Lung (tissue), 11 donors: ENCODE measurements at regions not wholly inside any gene's neighbourhood (a gene's known extent, or its start where the extent isn't known, plus 50 kb on each side); places are given as distances from the start of the nearest gene placed in this dataset.

Experiments used
- ATAC-seq: fragments of 200-7000 bp; cut with Tn5 transposase; one replicate; pipeline ENCODE4 v1.9.1; 2020; ENCODE audit warnings: moderate number of reproducible peaks; ENCODE audit not compliant: insufficient read depth, low FRiP score
- DNase-seq, 3 donors: peaks; one replicate each; pipeline ENCODE4 v3.0.0-alpha.2; 2013 to 2017
- H3K27ac ChIP-seq, 2 donors: one replicate each; pipeline ENCODE4 v1.5.1; 2013; ENCODE audit warnings: mild to moderate bottlenecking in 2 of 2, moderate library complexity in 2 of 2, control low read depth in 1 of 2, inconsistent platforms in 1 of 2, low read depth in 1 of 2, low read length in 1 of 2
- H3K27me3 ChIP-seq, 3 donors: one replicate each; pipeline ENCODE4 v1.5.1; 2013; ENCODE audit warnings: low read length in 2 of 3; ENCODE audit not compliant: control insufficient read depth in 3 of 3, insufficient read depth in 3 of 3
- H3K36me3 ChIP-seq, 4 donors: one replicate each; pipeline ENCODE4 v1.5.1; 2013; ENCODE audit warnings: low read length in 4 of 4, mild to moderate bottlenecking in 1 of 4, moderate library complexity in 1 of 4; ENCODE audit not compliant: control insufficient read depth in 4 of 4, insufficient read depth in 4 of 4
- H3K4me1 ChIP-seq, 5 donors: one replicate each; pipeline ENCODE4 v1.5.1; 2013; ENCODE audit warnings: low read length in 5 of 5, mild to moderate bottlenecking in 2 of 5, moderate library complexity in 1 of 5; ENCODE audit not compliant: control insufficient read depth in 5 of 5, insufficient read depth in 5 of 5
- H3K4me3 ChIP-seq: one replicate; pipeline ENCODE4 v1.5.1; 2013; ENCODE audit warnings: mild to moderate bottlenecking, control low read depth, moderate library complexity
- H3K9ac ChIP-seq, 2 donors: one replicate each; pipeline ENCODE4 v1.5.1; 2013; ENCODE audit warnings: low read length in 2 of 2, control low read depth in 1 of 2; ENCODE audit not compliant: insufficient read depth in 1 of 2
- H3K9me3 ChIP-seq, 4 donors: one replicate each; pipeline ENCODE4 v1.5.1; 2013; ENCODE audit warnings: low read length in 3 of 4, mild to moderate bottlenecking in 1 of 4, moderate library complexity in 1 of 4; ENCODE audit not compliant: control insufficient read depth in 4 of 4, insufficient read depth in 3 of 4
- CTCF ChIP-seq: IDR thresholded peaks from 2 replicates; pipeline ENCODE4 v1.5.1; 2012; ENCODE audit warnings: mild to moderate bottlenecking; ENCODE audit errors: control extremely low read depth, extremely low read depth
- WGBS, 2 donors: extraction: QIAGEN DNeasy Blood & Tissue Kit; methylation state at CpG; one replicate each; pipeline ENCODE4 v1.1.7; 2013; 5-methylcytosine and 5-hydroxymethylcytosine counted together
- donor health status: control.
- donor health status: control.
- donor health status: Bipolar disorder and iron deficiency.
- donor health status: healthy.
- donor health status: DM: yes; HTN: yes; CAD: no.

GRCh38 chr14:39841088-39841487 lies 408.9 kb upstream of the FBXO33 start:
- no peak for TF ChIP-seq CTCF
- H3K27ac ChIP-seq, result no peak overlapping the region
- no peak overlapping the region for H3K4me3 ChIP-seq
- DNase-seq (no peak), ATAC-seq (no peak)
- H3K36me3 ChIP-seq, result no peaks in the 10 kb centered on the region
- H3K4me1 ChIP-seq, result no peaks in the 10 kb centered on the region
- no peaks in the 10 kb centered on the region for H3K9me3 ChIP-seq
- H3K27me3 ChIP-seq, result no peaks in the 10 kb centered on the region
- no peak overlapping the region for H3K9ac ChIP-seq

GRCh38 chr14:39827901-39828655 lies 395.8 kb upstream of the FBXO33 start:
- Histone ChIP-seq H3K9me3 (peaks cover 0 to 2% (median 0%) of the 10 kb centered on the region in 4 donors), H3K36me3 (no peaks in the 10 kb centered on the region), H3K4me3 (no peak overlapping the region), H3K4me1 (no peaks in the 10 kb centered on the region), H3K27ac (no peak overlapping the region), H3K27me3 (no peaks in the 10 kb centered on the region), H3K9ac (no peak overlapping the region)
- no peak for DNase-seq
- TF ChIP-seq CTCF, result no peak
- ATAC-seq, result no peak
- 70 to 85% methylated on average over 2 of the region's 2 CpGs for WGBS, 2 donors

DNA sequence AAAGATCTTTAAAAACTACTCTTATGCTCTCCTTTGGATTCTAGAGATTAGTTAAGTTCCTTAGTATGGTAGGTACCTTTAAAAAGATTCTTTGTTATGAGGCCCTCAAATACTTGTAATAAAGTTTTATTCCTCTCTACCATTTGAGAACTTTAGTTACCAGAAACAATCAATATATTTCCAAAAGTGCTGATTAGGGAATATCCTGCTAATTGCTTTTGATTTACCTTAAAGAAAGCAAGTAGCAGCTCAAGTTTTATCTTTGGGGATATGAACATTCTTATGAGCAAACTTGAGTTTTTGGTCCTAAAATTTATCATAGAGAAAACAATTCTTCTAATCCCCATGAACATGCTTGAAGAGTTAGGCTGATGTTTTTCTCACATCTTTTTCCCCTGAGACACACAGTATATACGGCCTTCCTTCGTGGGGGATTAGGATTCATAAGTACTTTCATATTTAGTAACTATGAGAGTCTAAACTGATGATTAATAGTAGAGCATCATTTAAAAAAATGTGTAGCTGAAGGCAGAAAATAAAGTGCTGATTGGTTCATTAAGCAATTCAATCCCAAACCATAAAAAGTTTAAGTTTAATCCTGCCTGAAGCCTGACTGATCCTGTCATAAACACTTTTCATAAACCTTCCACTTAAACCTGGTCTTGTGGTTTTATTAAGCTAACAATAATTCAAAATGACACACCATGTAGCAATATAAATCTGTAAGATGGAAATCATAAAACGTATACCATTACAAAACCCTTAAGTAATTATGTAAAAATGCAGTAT lies 380.5 kb upstream of the FBXO33 start:
- H3K4me3 ChIP-seq, result no peak overlapping the region
- TF ChIP-seq CTCF, result no peak
- no peaks in the 10 kb centered on the region for H3K36me3 ChIP-seq
- H3K27me3 ChIP-seq, result no peaks in the 10 kb centered on the region
- ATAC-seq (no peak), DNase-seq (no peak)
- no peaks in the 10 kb centered on the region for H3K4me1 ChIP-seq
- H3K9me3 ChIP-seq, result peaks cover 0 to 3% (median 0%) of the 10 kb centered on the region in 4 donors
- no peak overlapping the region for H3K9ac ChIP-seq
- 71 to 81% methylated on average over 3 of the region's 3 CpGs for WGBS, 2 donors
- H3K27ac ChIP-seq, result no peak overlapping the region
